ENCODE measurements at regions not wholly inside any gene's neighbourhood (a gene's known extent, or its start where the extent isn't known, plus 50 kb on each side); places are given as distances from the start of the nearest gene placed in this dataset.

GRCh38 chr18:45498287-45498658, 117.0 kb upstream of the SLC14A2 start:
- Histone ChIP-seq H3K36me3 (ENCODE audit: insufficient read depth, low read length) (no peaks in the 10 kb centered on the region), H3K27me3 (ENCODE audit: control insufficient read depth in 1 of 2, insufficient read depth in 2 of 2, low read length in 2 of 2) (no peaks in the 10 kb centered on the region), H3K9me3 (ENCODE audit: control insufficient read depth in 1 of 2, insufficient read depth in 1 of 2, low read length in 2 of 2) (no peaks in the 10 kb centered on the region), H3K4me1 (ENCODE audit: insufficient read depth, low read length) (no peaks in the 10 kb centered on the region), H3K4me3 (ENCODE audit: low read length) (no peak overlapping the region), H3K27ac (ENCODE audit: low read depth in 1 of 2, low read length in 2 of 2) (no peak overlapping the region)
- Mint-ChIP-seq H3K27ac (no peak overlapping the region), H3K36me3 (ENCODE audit: low read depth) (no peaks in the 10 kb centered on the region), H3K27me3 (peaks cover 7% of the 10 kb centered on the region), H3K4me1 (ENCODE audit: low read depth) (no peaks in the 10 kb centered on the region), H3K4me3 (no peak overlapping the region), H3K9me3 (no peaks in the 10 kb centered on the region)
- ATAC-seq (ENCODE audit: poor library complexity) (no peak), DNase-seq (no peak)
- TF ChIP-seq, protein P1, sequence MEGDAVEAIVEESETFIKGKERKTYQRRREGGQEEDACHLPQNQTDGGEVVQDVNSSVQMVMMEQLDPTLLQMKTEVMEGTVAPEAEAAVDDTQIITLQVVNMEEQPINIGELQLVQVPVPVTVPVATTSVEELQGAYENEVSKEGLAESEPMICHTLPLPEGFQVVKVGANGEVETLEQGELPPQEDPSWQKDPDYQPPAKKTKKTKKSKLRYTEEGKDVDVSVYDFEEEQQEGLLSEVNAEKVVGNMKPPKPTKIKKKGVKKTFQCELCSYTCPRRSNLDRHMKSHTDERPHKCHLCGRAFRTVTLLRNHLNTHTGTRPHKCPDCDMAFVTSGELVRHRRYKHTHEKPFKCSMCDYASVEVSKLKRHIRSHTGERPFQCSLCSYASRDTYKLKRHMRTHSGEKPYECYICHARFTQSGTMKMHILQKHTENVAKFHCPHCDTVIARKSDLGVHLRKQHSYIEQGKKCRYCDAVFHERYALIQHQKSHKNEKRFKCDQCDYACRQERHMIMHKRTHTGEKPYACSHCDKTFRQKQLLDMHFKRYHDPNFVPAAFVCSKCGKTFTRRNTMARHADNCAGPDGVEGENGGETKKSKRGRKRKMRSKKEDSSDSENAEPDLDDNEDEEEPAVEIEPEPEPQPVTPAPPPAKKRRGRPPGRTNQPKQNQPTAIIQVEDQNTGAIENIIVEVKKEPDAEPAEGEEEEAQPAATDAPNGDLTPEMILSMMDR (IDR thresholded peaks at IDR 0.05): no peak
- intact Hi-C loops (cut with DNase I, micrococcal nuclease): no loop called here
- POLR2A ChIA-PET: no interaction called here
- CTCF ChIA-PET: no interaction called here

DNA sequence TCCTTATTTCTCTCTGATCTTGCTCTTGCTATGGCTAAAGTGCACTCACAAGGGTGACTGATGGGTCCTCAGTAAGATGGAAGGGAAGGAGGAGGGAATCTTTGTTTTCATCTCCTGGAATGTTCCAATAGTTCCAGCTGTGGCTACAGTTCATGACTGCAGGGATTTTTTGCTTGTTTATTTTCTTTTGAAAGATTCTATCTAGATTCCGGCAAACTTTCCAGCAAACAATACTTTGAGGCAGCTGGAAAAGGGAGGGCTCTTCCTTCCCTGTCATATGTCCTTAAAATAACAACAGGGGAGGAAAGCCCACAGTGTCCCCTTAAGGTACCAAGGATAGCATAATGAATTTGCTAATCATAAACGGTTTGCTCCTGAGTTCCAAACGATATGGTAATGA, 111.3 kb upstream of the SLC14A2 start:
- no peak for ATAC-seq (ENCODE audit: poor library complexity)

DNA sequence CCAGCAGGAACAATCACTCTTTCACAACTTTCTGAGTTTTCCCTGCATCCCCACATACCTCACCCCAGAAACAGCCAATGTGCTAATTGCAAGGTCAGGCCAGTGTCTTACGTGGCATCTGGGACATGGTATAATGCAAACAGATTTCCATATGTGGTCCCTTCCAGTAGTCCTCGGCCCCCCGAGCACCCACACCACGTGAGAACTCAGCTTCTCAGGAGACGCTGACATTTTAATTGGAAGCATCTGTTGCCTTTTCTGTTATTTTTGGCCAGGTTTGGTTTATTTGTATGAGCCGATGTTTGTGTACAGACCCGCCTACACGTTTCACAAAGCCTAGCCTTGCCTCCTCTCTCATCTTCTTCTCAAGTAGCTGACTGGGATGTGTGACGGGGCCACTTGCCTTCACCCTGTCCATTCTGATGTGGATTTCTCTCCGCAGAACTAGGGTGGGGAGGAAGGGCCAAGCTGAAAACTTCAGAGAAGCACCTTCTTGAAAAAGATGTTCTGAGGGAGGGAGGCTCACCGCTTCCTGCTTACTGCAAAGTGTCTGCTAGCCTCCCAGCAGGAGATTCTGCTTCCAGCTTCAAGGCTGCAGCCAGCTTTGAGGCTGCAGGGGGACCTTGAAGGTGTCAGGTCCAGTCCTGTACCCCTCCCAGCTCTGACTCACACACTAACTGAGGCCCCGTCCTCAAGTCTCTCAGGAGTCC, 109.6 kb upstream of the SLC14A2 start:
- Histone ChIP-seq H3K27ac (ENCODE audit: low read depth in 1 of 2, low read length in 2 of 2) (no peak overlapping the region), H3K27me3 (ENCODE audit: control insufficient read depth in 1 of 2, insufficient read depth in 2 of 2, low read length in 2 of 2) (peaks cover 0 to 2% of the 10 kb centered on the region in 2 experiments), H3K36me3 (ENCODE audit: insufficient read depth, low read length) (no peaks in the 10 kb centered on the region), H3K9me3 (ENCODE audit: control insufficient read depth in 1 of 2, insufficient read depth in 1 of 2, low read length in 2 of 2) (no peaks in the 10 kb centered on the region), H3K4me3 (ENCODE audit: low read length) (no peak overlapping the region), H3K4me1 (ENCODE audit: insufficient read depth, low read length) (no peaks in the 10 kb centered on the region)
- Mint-ChIP-seq H3K27ac (no peak overlapping the region), H3K4me1 (ENCODE audit: low read depth) (no peaks in the 10 kb centered on the region), H3K4me3 (no peak overlapping the region), H3K36me3 (ENCODE audit: low read depth) (no peaks in the 10 kb centered on the region), H3K9me3 (no peaks in the 10 kb centered on the region), H3K27me3 (peaks cover 5% of the 10 kb centered on the region)
- POLR2A ChIA-PET: no interaction called here
- TF ChIP-seq, protein P1 (IDR thresholded peaks at IDR 0.05): no peak
- ATAC-seq (ENCODE audit: poor library complexity): no peak
- CTCF ChIA-PET: no interaction called here
- DNase-seq: no peak
- intact Hi-C loops (cut with DNase I, micrococcal nuclease): no loop called here

More for the DNA sequence above, 111.3 kb upstream of the SLC14A2 start:
- no peak overlapping the region for H3K27ac Mint-ChIP-seq
- peaks cover 0 to 2% of the 10 kb centered on the region in 2 experiments for H3K27me3 ChIP-seq (ENCODE audit: control insufficient read depth in 1 of 2, insufficient read depth in 2 of 2, low read length in 2 of 2)
- DNase-seq: no peak
- no peak overlapping the region for H3K4me3 Mint-ChIP-seq
- TF ChIP-seq, protein P1 (IDR thresholded peaks at IDR 0.05): no peak
- ChIA-PET CTCF (no interaction called here), POLR2A (no interaction called here)
- H3K9me3 Mint-ChIP-seq: no peaks in the 10 kb centered on the region
- H3K4me3 ChIP-seq (ENCODE audit: low read length): no peak overlapping the region
- no peaks in the 10 kb centered on the region for H3K4me1 Mint-ChIP-seq (ENCODE audit: low read depth)
- no peaks in the 10 kb centered on the region for H3K36me3 Mint-ChIP-seq (ENCODE audit: low read depth)
- no peak overlapping the region for H3K27ac ChIP-seq (ENCODE audit: low read depth in 1 of 2, low read length in 2 of 2)
- intact Hi-C loops (cut with DNase I, micrococcal nuclease): no loop called here
- no peaks in the 10 kb centered on the region for H3K36me3 ChIP-seq (ENCODE audit: insufficient read depth, low read length)
- no peaks in the 10 kb centered on the region for H3K9me3 ChIP-seq (ENCODE audit: control insufficient read depth in 1 of 2, insufficient read depth in 1 of 2, low read length in 2 of 2)
- H3K27me3 Mint-ChIP-seq: no peaks in the 10 kb centered on the region
- no peaks in the 10 kb centered on the region for H3K4me1 ChIP-seq (ENCODE audit: insufficient read depth, low read length)
